ENCODE measurements at regions not wholly inside any gene's neighbourhood (a gene's known extent, or its start where the extent isn't known, plus 50 kb on each side); places are given as distances from the start of the nearest gene placed in this dataset.
"Not testable (repeated sequence)": the region's sequence is repeated elsewhere in the genome, so short reads cannot be mapped to it uniquely, and the experiment has no call there.

DNA sequence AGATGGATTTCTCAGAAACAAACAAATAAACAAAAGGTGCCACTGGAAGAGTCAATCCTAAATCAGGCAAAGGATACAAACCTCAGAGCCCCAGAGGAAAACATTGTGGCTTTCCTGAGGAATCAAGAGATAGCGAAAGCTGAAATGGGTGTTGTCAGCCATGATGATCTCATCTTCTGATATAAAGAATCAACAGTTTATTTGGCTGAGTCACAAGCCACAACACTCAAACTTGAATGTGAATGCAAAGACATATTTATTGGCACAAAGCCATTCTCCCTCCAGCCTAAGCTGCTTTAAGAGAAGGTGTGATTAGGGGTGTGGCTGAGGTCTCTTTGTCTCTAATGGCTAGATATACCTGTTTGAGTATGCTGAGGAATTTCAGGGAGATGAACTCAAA is 73.3 kb upstream of the NREP start:
- Mint-ChIP-seq H3K36me3 (no peaks in the 10 kb centered on the region), H3K27ac (no peak overlapping the region), H3K9me3 (no peaks in the 10 kb centered on the region), H3K27me3 (no peaks in the 10 kb centered on the region), H3K4me1 (no peaks in the 10 kb centered on the region), H3K4me3 (no peak overlapping the region)
- ATAC-seq: no peak

DNA sequence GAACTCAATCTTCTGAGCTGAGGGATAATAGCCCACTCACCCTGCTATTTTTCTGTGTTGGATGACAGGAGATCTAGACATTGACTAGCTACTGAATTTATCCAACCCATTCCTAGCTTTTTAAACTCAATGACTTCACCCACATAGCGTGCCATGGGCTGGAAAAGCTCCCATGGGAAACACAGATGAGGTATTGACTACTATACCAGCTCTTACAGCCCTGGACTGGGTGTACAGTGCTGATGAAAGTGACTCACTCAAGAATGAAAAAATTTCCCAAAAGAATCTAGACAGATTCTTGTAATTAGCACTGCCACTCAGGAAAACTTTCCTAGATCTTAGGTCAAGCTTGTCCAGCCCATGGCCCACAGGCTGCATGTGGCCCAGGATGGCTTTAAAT is 72.7 kb upstream of the NREP start:
- Mint-ChIP-seq H3K4me1 (no peaks in the 10 kb centered on the region), H3K4me3 (no peak overlapping the region), H3K27me3 (no peaks in the 10 kb centered on the region), H3K27ac (no peak overlapping the region), H3K9me3 (no peaks in the 10 kb centered on the region), H3K36me3 (no peaks in the 10 kb centered on the region)
- no peak for ATAC-seq

DNA sequence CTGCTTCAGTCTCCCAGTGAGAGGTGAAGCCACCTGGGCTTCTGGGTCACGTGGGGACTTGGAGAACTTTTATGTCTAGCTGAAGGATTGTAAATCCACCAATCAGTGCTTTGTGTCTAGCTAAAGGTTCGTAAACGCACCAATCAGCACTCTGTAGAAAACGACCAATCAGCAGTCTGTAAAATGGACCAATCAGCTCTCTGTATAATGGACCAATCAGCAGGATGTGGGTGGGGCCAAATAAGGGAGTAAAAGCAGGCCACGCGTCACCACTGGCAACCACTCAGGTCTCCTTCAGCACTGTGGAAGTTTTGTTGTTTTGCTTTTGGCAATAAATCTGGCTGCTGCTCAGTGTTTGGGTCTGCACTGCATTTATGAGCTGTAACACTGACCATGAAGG is 69.1 kb upstream of the NREP start:
- Mint-ChIP-seq H3K9me3 (no peaks in the 10 kb centered on the region), H3K27ac (no peak overlapping the region), H3K4me3 (no peak overlapping the region), H3K4me1 (no peaks in the 10 kb centered on the region), H3K36me3 (no peaks in the 10 kb centered on the region), H3K27me3 (no peaks in the 10 kb centered on the region)
- no peak for ATAC-seq

DNA sequence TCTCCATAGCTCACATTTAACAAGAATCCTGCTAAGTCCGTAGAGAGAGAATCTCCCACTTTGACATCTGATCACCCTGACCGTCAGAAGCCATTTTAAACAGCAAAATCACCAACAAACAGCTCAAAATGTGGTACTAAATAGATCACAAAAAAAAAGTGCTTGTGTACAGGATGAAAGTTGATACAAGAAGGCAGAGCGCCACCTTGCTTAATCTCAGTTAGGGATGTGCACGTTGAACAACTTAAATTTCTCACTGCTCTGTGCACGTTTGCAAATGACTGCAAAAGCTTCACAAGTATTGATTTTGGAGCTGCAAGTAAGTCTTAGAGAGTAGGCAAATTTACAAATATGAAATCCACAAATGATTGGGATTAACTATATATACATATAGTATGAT is 63.1 kb upstream of the NREP start:
- Mint-ChIP-seq H3K27ac (no peak overlapping the region), H3K36me3 (no peaks in the 10 kb centered on the region), H3K27me3 (no peaks in the 10 kb centered on the region), H3K9me3 (peaks cover 12% of the 10 kb centered on the region), H3K4me1 (no peaks in the 10 kb centered on the region), H3K4me3 (no peak overlapping the region)
- ATAC-seq: no peak

DNA sequence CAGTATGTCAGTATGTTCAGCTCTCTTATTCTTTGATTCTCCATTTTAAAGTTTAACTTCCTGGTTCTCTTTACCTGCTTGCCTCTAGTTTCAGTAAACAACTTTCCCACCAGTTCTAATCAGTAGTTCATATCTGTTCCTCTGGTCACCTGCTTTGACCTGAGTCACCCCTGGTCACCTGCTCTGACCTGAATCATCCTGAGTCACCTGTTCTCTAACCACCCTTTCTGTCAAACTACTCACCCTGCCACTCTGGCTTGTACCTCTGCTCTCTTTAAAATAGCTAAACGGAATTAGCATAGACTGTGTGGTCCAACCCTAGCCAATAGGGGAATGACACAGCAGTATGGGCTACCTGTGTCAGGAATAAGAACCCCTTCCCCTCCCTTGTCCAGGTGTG is 62.0 kb upstream of the NREP start:
- H3K9me3 Mint-ChIP-seq: peaks cover 12% of the 10 kb centered on the region
- not testable (repeated sequence) for ATAC-seq, H3K36me3 Mint-ChIP-seq, H3K27ac Mint-ChIP-seq, H3K4me1 Mint-ChIP-seq, H3K27me3 Mint-ChIP-seq, H3K4me3 Mint-ChIP-seq

DNA sequence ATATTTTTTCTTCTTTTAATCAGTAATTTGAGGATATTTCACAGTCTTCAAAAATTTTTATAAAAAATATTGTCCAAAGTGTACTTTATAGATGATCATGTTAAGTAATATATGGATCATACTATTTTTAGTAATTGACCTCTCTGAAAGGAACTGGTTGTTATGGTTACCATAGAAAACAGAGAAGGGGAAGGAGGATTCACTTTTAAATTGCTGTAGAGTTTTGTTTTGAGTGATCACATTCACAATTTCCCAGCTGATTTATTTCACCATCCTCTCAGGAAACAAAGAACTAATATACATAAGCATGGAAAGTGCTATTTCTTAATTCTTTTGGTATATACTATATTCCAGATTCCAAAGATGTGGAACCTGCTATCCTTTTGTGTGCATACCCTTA is 56.5 kb upstream of the NREP start:
- Mint-ChIP-seq H3K9me3 (no peaks in the 10 kb centered on the region), H3K4me1 (no peaks in the 10 kb centered on the region), H3K27ac (no peak overlapping the region), H3K27me3 (no peaks in the 10 kb centered on the region), H3K36me3 (no peaks in the 10 kb centered on the region), H3K4me3 (no peak overlapping the region)
- no peak for ATAC-seq

DNA sequence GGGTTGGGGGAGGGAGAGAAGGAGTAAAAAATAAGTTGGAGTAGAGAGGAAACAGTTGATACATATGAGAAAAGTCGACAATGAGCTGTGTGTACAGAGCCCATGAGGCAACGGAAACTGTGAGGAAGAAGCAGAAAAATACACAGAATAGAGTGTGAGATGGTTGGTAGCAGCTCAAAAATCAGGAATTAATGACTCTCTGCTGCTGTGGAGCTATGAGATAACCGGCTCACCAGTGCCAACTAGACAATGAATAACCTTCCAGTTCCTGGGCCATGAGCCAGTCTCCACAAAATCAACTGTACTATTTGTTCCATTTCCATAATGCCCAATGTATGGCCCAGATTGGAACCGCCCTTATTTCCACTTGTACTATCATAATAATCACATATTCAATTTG is 53.1 kb upstream of the NREP start:
- Mint-ChIP-seq H3K4me3 (no peak overlapping the region), H3K9me3 (no peaks in the 10 kb centered on the region), H3K4me1 (no peaks in the 10 kb centered on the region), H3K36me3 (no peaks in the 10 kb centered on the region), H3K27ac (no peak overlapping the region), H3K27me3 (no peaks in the 10 kb centered on the region)
- no peak for ATAC-seq

Data from stimulated activated memory B cell treated with anti-CD40 and anti-IgM and Interleukin-4, amounts not matched to agents 10 μg/mL and 1 μg/mL and 100 μg/mL, for 72 hours (primary cell).